Ovary (tissue), 3 donors: ENCODE measurements at regions not wholly inside any gene's neighbourhood (a gene's known extent, or its start where the extent isn't known, plus 50 kb on each side); places are given as distances from the start of the nearest gene placed in this dataset.

Experiments used
- POLR2A ChIP-seq: fragments of 450-650 bp; IDR thresholded peaks from one replicate; pipeline ENCODE4 v1.6.1; 2017; ENCODE audit warnings: antibody characterized with exemption, mild to moderate bottlenecking, moderate library complexity
- TF ChIP-seq, protein P1 (sequence below), 3 donors: fragments of 450-650 bp in 2 of 3; fragments of 200-600 bp in 1 of 3; IDR thresholded peaks; one replicate each; pipeline versions ENCODE4 v1.5.1 to v1.8.0; 2016 to 2022; ENCODE audit warnings: antibody characterized with exemption in 3 of 3, mild to moderate bottlenecking in 1 of 3
- donor health status: DM: no; HTN: no; CAD: no.

DNA sequence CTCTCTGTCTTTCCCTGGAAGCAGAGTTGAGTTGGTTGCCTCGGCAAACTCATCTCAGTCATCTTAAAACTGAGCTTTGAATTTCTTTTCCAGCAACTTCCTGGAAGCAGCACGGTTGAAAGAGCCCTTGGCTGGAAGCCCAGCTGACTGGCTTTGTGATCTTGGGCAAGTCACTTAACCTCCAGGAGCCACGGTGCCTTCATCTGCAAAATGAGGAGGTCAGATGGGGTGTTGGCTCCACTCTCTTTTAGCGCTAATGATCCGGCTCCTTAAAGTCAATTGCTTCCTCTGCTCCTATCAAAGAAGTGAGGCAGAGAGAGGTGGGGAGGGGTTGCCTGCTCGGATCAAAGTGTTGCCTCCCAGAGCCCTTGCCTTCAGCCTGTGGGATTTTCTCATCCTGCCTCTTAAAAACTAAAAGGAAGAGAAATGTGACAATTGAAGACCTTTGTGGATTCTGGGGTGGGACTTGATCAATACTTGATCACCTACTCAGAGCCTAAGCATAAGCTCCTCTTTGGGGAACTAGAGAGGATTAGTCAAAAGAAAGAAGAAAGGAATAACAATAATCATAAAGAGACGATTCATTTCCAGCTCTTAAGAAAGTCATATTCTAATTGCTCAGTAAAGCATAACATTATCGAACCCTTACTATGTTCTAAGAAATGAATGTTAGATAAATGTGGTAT, 86.6 kb downstream of the MYCN start:
- TF ChIP-seq, protein P1, sequence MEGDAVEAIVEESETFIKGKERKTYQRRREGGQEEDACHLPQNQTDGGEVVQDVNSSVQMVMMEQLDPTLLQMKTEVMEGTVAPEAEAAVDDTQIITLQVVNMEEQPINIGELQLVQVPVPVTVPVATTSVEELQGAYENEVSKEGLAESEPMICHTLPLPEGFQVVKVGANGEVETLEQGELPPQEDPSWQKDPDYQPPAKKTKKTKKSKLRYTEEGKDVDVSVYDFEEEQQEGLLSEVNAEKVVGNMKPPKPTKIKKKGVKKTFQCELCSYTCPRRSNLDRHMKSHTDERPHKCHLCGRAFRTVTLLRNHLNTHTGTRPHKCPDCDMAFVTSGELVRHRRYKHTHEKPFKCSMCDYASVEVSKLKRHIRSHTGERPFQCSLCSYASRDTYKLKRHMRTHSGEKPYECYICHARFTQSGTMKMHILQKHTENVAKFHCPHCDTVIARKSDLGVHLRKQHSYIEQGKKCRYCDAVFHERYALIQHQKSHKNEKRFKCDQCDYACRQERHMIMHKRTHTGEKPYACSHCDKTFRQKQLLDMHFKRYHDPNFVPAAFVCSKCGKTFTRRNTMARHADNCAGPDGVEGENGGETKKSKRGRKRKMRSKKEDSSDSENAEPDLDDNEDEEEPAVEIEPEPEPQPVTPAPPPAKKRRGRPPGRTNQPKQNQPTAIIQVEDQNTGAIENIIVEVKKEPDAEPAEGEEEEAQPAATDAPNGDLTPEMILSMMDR (IDR thresholded peaks at IDR 0.05), result no peak
- no peak for TF ChIP-seq POLR2A
